GM19397 (cell line): ENCODE measurements at regions not wholly inside any gene's neighbourhood (a gene's known extent, or its start where the extent isn't known, plus 50 kb on each side); places are given as distances from the start of the nearest gene placed in this dataset.
"Not testable (repeated sequence)": the region's sequence is repeated elsewhere in the genome, so short reads cannot be mapped to it uniquely, and the experiment has no call there.

Experiments used
- ATAC-seq: cut with Tn5 transposase; IDR thresholded peaks from one replicate; pipeline ENCODE4 v1.9.1; 2021; ENCODE audit warnings: mild to moderate bottlenecking, moderate library complexity; ENCODE audit not compliant: unreplicated experiment

DNA sequence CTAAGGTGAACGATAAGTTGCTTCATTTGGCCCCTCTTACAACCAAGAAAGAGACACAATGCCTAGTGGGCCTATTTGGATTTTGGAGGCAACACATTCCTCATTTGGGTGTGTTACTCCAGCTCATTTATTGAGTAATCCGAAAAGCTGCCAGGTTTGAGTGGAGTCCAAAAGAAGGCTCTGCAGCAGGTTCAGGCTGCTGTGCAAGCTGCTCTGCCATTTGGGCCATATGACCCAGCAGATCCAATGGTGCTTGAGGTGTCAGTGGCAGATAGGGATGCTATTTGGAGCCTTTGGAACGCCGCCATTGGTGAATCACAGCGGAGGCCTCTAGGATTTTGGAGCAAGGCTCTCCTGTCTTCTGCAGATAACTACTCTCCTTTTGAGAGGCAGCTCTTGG, 176.4 kb downstream of the AKR1D1 start:
- not testable (repeated sequence) for ATAC-seq

DNA sequence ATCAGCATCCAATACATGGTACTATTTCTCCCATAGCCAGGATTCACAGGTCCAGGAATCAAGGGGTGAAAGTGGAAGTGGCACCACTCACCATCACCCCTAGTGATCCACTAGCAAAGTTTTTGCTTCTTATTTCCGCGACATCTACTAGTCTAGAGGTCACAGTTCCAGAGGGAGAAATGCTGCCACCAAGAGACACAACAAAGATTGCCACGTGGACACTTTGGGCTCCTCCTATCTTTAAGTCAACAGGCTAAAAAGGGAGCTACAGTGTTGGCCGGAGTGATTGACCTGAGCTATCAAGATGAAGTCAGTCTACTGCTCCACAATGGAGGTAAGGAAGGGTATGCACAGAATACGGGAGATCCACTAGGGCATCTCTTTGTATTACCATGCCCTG, 178.2 kb downstream of the AKR1D1 start:
- ATAC-seq, result no peak

DNA sequence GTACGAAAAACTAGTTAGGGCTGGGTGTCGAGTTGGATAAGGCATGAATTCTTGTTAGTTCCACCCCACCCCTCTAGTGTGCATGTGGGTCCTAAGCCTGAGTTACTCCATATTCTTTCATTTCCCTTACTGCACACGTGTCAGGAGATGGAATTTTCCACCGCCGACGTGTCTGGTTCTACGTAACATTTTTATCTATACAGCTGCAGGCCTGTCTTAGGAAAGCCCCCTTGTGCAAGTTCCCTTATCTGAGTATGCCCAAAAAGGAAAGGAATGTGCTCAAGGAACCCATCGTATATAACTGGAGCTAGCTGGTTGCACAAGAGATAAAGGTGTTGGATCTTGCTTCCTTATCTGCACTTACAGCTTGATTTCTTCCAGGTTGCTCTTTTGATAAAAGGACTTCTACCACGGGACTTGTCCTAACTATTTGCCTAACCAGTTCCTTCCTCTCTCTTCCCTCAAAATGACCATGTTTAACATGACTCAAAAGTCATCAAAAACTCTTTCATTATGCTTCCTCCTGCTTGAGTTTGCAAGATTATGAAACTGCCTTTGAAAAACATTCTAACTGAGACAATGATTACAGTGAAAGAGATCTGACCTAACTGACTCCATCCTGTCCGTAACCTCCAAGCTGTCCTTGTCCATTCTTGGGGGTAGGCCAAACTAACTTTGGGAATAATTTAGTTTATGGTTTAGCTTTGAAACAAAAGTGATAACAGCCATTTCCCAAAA, 181.4 kb downstream of the AKR1D1 start:
- ATAC-seq, result no peak

DNA sequence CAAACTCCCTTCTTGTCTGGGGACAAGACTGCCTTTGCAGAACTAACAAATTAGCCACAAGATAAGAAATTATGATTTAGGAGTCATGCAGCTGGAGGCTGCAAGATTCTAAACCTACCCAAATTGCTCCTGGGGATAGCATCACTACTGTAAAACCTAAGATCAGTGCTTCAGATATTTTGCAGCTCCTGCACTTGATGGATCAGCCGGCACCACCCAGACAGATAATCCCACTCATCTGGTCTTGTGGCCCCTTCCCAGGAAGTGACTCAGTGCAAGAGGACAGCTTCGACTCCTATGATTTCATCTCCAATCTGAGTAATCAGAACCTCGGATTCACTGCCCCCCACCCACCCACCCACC, 181.9 kb downstream of the AKR1D1 start:
- no peak for ATAC-seq

DNA sequence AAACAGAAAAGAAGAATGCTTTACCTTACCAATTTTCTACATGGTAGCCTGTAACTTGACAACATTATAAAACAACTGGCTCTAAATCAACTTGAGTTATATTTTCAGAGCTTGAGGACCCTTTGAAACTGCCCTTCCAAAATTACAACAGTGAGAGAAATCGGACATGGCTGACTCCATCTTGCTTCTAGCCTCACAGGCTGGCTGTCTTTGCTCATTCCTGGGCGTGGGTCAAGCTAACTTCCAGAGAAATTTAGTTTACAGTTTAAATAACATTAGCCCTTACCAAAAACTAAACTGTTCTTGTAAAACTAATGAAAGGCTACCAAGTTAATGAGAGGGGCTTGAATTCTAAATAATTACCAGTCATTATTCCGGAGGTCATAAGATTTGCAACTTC, 183.4 kb downstream of the AKR1D1 start:
- ATAC-seq, result no peak

DNA sequence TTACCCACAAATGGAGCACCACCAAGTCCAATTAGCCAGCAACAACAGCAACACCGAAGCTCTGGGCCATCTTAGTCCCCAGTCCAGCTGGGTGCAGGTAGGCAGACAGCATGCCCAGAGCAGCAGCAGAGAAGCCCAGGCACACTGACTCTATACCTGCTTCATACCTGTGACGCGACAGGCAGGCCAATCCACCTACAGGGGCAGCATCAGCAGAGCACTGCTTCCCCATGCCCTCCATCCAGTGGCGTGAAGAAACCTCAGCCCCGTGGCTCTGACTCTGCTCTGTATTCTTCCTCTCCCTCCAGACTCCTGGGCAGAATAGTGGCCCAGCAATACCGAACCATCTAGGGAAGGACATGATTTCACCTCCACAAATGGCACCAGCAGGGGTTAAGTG, 191.7 kb downstream of the AKR1D1 start:
- no peak for ATAC-seq

DNA sequence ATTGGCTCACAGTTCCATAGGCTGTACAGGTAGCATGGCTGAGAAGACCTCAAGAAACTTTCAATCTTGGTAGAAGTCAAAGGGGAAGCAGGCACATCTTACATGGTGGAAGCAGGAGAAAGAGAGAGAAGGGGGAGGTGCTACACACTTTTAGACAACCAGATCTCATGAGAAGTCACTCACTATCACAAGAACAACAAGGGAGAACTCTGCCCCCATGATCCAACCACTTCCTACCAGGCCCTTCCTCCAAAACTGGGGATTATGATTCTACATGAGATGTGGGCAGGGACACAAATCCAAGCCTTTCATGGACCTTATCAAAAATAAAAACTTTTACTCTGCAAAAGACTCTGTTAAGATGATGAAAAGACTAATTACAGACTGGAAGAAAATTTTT, 183.2 kb upstream of the TRIM24 start:
- ATAC-seq, result no peak

DNA sequence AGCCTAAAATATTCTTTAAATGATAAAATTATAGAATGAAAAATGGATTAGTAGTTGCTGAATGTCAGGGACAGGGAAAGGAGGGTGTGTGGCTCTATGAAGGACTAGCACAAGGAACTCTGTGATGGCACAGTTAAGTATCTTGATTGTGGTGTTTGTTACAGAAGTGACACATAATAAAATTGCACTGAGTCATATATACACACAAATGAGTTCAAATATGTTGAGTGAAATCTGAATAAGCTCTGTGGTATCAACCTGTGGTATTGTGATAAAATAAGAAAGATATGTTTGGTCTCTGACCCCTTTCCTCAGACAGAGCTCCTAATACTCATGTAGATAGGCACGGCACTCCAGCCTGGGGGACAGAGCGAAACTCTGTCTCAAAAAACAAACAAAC, 181.5 kb upstream of the TRIM24 start:
- ATAC-seq, result no peak

DNA sequence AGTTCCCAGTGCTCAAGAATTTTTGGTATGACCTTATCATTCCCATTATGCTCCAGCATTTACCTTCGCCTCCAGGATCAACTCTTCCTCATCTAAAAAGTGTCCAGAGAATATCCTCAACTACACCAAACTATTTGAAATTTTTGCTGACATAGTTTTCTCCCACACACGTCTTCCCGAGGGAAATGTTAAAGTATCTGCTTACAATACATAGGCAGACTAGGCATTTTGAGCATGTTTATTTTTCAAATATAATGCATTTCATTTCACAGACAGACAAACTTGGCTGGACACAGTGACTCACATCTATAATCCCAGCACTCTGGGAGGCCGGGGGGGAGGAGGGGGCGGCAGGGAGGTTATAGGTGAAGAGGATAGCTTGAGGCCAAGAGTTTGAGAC, 177.1 kb upstream of the TRIM24 start:
- no peak for ATAC-seq

DNA sequence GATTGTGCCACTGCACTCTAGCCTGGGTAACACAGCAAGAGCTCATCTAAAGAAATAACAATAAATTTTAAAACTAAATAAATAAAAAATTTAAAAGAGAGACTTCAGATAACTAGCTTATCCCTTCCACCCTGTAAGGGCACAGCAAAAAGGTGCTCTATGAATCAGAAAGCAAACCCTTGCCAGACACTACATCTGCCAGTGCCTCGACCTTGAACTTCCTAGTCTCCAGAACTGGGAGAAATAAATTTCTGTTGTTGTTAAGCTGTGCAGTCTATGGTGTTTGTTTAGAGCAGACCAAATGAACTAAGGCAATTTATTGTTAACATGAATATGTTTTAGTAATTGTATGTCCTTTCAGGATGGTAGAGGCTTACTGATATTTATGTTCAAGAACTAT, 174.9 kb upstream of the TRIM24 start:
- no peak for ATAC-seq

DNA sequence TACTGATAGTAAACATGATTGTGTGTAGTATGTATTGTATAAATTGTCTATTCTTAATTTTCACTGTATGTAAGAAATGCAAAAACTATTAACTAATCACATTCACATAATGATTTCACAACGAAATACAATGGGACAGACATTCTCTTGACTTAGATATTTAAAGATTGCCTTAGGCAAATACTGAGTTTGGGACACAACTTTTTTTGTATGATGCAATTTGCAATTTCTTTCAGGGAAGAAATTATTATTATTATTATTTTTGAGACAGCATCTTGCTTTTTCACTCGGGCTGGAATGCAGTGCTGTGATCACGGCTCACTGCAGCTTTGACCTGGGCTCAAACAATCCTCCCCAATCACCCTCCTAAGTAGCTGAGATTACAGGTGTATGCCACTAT, 173.2 kb upstream of the TRIM24 start:
- no peak for ATAC-seq

DNA sequence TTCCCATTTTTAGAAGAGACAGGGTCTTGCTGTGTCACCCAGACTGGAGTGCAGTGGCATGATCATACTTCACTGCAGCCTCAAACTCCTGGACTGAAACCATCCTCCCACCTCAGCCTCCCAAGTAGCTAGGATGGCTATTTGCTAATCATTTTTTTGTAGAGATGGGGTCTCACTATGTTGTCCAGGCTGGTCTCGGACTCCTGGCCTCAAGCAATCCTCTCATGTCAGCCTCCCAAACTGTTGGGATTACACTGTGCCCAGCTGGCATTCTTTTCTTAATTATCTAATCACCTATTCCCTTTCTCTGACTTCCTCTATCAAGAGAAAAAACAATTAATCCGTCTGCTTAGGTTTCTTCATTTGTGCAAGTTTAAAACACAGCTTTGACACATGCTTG, 172.5 kb upstream of the TRIM24 start:
- ATAC-seq, result no peak

DNA sequence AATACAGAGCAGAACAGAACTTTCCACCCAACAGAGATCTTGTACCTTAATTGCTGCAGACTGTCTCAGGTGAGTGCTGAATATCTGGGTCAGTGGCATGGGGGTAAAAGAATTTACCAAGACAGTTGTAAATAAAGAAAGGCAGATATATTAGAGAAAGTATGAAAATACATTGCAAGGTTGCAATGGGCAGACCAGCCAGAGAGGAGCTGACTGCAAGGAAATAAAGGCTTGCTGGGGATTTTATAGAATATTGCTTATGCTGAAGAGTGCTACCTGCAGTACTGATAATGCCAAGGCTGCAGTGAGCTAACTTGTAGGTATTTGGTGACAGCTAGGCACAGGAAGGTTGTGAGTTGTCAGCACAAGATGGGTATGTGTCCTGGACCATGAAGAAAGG, 171.0 kb upstream of the TRIM24 start:
- no peak for ATAC-seq

DNA sequence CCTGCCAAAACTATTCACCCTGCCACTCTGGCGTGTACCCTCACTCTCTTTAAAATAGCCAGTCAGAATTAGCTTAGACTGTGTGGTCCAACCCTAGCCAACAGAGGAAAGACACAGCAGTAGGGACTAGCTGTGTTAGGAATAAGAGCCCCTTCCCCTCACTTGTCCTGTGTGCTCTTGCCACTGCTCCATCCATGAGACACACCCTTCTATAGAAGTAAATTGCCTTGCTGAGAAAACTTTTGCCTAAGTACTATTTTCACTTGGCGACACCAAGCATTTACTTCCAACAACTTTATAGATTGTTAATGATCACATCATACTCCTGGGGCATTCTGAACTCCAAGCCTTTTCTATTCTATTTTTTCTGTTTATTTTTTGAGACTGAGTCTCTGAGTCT, 170.2 kb upstream of the TRIM24 start:
- ATAC-seq, result no peak

DNA sequence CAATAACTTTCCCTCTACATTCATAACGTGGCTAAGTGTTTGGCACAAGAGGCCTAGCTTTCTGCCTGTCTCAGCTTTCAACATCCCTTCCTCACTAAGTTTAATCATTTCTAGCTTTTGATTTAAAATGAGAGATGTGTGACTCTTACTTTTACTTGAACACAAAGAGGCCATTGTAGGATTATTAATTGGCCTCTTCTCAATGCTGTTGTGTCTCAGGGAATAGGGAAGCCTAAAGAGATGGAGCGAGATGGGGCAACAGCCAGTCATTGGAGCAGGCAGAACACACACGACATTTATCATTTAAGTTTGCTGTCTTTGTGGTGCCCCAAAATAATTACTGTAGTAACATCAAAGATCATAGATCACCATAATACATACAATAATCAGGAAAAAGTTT, 167.1 kb upstream of the TRIM24 start:
- no peak for ATAC-seq

DNA sequence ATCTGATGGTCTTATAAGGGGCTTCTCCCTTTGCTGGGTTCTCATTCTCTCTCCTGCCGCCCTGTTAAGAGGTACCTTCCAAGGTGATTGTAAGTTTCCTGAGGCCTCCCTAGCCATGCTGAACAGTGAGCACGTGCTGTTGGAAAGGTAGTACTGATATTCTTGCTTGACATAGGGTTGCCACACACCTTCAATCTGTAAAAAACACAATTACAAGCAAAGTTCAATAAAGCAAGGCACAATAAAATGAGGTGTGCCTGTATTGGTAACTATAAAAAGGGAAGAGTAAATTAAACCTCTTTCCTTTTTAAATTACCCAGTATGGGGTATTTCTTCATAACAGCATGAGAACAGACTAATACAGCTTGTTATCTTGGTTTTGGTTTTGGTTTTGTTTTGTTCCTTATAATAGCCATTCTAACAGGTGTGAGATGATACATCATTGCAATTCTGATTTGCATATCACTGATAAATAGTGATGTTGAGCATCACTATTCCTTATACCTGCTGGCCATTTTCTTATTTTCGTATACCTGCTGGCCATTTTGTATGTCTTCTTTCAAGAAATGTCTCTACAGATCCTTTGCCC, 164.9 kb upstream of the TRIM24 start:
- no peak for ATAC-seq

DNA sequence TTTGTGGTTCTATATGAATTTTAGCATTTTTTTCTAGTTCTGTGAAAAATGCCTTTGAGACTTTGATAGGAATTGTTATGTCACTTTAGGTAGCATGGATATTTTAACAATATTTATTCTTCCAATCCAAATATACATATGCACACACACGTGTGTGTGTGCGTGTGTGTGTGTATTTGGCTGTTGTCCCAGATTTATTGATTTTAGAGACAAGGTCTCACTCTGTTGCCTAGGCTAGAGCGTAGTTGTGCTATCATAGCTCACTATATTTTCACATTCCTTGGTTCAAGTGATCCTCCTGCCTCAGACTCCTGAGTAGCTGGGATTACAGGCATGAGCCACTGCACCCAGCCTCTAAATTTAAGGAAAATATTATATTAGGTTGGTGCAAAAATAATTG, 162.5 kb upstream of the TRIM24 start:
- no peak for ATAC-seq

DNA sequence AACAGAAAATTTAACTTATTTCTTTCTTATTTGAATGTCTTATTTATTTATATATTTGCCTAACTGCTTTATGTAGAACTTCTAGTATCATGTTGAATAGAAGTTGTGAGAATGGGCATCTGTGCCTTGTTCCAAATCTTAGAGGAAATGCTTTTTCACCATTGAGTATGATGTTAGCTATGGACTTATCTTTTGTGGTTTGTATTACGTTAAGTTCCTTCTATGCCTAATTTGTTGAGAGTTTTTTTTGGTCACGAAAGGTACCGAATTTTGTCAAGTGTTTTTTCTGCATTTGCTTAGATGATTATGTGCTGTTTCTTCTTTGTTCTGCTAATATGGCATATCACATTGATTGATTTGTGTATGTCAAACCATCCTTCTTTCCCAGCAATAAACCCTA, 161.0 kb upstream of the TRIM24 start:
- no peak for ATAC-seq

DNA sequence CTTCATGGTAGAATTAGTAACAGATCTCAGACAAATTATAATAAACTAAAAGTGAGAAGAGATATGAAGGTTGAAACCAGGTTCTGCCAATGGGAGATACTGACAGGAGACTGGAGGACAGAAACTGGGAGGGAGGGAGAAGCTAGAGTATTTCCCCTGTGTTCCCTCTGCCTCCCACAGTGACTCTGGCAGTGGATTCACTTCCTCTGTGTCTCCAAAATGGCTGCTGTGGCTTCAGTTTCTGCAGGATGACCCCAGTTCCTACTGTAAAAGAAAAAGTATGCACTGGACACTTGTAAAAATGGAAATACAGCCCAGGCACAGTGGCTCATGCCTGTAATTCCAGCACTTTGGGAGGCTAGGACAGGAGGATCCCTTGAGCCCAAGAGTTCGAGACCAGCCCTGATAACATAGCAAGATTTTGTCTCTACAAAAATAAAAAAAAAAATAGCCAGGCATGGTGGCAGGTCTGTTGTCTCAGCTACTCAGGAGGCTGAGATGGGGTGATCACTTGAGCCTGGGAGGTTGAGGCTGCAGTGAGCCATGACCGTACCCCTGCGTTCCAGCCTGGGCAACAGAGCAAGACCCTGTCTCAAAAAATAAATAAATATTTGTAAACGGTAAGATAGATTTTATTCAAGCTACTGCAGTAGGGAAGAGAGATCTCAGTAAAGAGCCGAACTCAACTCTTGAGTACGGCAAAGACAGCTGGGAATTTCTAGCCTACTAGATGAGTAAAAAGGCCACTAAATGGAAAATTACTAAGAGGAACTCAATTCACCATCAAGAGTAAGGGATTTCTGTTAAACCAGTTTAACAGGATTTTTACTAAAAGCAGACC, 156.6 kb upstream of the TRIM24 start:
- ATAC-seq, result no peak

DNA sequence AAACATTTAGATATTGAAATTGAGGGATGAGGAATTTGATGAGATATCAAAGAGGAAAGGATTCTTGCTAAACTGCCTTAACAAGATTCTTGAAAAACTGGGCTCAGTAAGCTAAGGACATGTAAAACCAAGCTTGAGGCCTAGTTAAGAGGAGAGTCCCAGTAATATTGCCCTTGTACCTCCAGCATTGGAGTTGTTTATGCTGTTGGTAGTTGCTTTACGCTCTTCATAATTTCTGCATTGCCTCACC, 156.1 kb upstream of the TRIM24 start:
- ATAC-seq, result no peak

DNA sequence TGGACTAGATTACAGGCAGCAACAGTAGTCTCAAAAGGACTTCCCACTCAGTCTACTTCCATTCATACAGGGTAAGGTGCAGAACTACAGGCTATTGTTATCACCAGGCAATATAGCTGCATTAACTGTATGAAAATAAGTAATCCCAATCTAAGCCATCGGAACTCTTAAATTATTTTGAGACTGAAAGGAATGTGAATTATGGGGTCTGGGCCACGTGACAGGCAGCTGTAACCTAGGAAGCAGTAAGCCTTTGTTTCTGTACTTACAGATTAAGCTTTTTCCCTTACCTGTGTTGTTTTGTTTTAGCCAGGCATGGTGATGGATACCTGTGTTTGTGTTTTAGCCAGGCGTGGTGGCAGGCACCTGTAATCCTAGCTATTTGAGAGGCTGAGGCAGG, 152.4 kb upstream of the TRIM24 start:
- ATAC-seq, result no peak

DNA sequence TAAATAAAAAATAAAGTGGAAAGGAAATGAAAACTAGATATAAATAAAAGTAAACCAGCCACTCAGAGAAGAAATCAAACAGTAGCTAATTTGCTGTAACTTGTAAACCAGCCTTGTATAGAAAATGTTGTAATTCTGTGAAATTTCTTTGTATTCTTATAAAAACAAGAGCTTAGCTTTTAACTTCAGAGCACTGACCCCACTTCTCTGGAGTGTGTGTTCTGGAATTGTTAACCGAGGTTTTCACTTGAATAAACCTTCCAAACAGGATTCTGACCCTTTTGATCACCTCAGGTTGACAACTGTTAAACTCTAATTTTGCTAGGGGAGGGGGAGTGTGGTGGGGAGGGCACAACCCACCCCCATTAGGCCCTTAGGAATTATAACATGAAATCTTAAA, 151.9 kb upstream of the TRIM24 start:
- ATAC-seq, result no peak

DNA sequence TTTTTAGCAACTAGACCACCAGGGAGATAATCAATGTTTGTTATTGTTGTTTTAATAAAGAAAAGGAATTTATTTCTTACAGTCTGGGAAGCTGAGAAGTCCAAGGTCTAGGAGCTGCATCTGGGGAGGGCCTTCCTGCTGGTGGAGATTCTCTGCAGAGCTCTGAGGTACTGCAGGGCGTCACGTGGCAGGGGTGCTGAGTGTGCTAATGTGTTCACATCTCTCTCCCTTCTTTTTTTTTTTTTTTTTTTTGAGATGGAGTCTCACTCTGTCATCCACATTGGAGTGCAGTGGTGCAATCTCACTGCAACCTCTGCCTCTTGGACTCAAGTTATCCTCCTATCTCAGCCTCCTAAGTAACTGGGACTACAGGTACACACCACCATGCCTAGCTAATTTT, 150.9 kb upstream of the TRIM24 start:
- ATAC-seq, result no peak
